COLO668 (cell line): ENCODE measurements at regions not wholly inside any gene's neighbourhood (a gene's known extent, or its start where the extent isn't known, plus 50 kb on each side); places are given as distances from the start of the nearest gene placed in this dataset.
"Not testable (repeated sequence)": the region's sequence is repeated elsewhere in the genome, so short reads cannot be mapped to it uniquely, and the experiment has no call there.

Experiments
- DNase-seq: peaks from one replicate; lab custom pipeline; 2025; ENCODE audit not compliant: unreplicated experiment; lab: John Stamatoyannopoulos, UW

DNA sequence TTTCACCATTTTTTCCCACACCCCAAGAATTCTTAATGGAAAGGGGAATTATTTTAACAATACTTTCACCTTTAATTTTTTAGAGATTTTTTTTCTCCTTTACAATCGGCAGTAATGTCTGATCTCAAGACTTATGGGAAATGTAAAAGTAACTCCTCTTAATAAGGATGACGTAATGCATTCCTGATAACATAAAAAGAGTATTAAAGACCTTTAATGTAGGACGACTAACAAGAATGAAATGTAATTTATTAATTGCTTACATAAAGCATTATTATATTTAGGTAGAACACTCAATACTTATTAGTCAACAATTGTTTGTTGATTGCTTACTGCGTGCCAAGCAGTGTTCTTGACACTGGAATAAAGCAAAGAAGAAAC, 416.8 kb upstream of the NAALADL2 start:
- DNase-seq, result no peak

- DNase-seq, result no peak
These were observed 414.7 kb upstream of the NAALADL2 start for GRCh38 chr3:174444391-174444790.

DNA sequence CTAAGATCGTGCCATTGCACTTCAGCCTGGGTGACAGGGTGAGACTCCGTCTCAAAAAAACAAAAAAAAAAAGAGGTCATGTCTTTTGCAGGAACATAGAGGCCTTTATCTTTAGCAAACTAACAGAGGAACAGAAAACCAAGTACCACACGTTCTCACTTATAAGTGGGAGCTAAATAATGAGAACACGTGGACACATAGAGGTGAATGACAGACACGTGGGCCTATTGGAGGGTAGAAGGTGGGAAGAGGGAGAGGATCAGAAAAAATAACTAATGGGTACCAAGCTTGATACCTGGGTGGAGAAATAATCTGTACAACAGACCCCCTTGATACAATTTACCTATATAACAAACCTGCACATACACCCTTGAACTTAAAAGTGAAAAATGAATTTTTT, 401.4 kb upstream of the NAALADL2 start:
- no peak for DNase-seq

DNA sequence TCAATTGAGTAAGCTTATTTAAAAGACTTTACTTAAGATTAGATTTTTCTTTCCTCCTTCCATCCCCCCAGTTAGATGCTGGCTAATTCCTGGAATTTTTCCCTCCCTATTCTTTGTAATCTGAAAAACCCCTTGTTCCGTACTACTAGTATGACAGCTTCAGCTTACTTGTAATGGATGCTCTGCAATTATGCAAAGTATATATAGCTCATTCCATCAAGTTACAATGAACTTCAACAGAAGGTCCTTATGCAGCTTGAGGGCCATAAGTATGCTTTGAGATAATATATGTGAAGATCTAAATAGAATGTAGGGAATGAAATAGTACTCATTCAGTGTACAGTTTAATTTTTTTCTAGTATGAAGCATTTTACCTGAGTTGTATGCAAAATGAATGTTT, 398.3 kb upstream of the NAALADL2 start:
- DNase-seq, result no peak

GRCh38 chr3:174462916-174463315, 396.2 kb upstream of the NAALADL2 start:
- no peak for DNase-seq

DNA sequence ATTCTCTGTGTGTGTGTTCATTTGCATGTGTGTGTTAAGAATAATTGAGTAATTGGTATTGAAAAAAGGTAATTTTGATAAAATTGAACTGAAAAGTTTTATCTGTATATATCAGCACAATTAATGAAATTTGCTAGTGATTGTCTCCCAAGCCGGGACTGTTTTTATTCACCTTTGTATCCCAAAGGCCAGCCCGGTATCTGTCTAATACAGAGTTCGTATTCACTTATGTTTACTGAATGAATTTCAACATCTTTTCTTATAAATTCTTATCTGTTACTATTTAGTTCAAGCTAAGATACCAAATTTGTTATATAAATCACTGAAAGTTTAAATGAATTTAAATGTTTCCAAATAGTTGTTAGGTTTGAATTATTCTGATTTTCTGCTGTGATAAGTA, 394.0 kb upstream of the NAALADL2 start:
- no peak for DNase-seq

- no peak for DNase-seq
These were observed 392.6 kb upstream of the NAALADL2 start for GRCh38 chr3:174466471-174467054.

DNA sequence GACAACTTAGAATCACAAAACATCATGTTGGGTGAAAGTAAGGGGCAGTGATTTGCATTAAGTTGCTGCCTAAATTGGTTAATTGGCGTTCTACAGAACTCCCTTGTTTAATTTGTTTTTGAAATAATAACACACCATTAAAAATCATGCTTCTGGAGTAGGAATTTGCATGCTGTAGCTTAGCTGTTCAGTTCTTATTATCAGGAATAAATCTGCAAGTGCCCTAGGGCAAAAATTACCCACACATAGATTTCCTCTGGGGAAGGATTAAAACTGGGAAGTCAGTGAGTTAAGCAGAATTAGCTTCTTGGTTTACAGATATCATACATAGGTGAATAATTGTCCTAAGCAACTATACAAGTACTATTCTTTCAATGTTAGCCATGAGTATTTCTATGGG, 381.6 kb upstream of the NAALADL2 start:
- no peak for DNase-seq

DNA sequence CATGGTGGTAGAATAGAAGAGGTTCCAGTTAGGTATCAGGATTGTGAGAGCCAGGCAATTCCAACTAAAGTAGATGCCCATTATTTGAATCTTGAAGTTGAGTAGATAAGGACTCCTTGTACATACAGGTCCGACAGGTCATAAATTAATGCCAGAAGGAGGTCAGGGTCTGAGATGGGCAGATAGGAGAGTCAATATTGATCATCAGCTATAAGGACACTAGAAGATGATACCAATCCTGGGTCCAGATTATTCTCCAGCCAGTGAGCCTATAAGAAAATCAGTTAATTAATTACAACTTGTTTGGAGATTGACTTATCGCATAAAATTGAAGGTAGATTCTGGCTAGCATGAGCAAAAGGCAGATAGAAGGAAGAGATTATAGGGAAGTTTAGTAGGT, 378.4 kb upstream of the NAALADL2 start:
- DNase-seq, result no peak

DNA sequence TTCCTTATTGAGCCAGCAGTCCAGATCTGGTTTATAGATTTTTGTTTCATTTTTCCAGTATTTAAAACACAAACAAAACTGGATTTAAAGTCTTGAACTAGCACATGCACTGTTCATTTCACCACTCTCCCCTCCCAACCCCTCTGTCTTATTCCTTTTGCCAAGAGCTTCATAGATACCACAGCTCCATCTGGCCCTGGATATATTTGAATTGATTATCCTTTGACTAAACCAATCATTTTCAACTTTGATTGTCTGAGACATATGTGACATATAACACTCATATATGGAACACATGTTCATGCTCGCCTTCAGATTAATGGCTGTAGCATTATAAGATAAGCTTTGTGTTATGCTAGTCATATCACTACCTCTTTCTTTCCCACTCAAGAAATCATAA, 376.6 kb upstream of the NAALADL2 start:
- DNase-seq, result no peak

GRCh38 chr3:174483254-174483653, 375.9 kb upstream of the NAALADL2 start:
- DNase-seq, result no peak

DNA sequence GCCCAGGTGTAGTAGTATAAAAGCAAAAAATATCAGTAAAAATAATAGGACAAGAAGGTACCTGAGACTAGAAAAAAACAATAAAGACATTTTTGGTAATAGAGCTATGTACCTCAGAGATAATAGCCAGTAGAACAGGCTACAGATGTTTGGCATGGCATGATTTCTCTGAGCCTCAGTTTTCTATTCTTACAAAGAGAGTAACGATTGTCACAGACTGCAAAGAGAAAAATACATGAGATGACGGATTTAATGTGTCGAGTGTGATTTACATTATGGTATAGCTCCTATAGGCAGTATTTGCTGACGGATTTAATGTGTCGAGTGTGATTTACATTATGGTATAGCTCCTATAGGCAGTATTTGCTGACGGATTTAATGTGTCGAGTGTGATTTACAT, 375.3 kb upstream of the NAALADL2 start:
- DNase-seq, result not testable (repeated sequence)

GRCh38 chr3:174488527-174488926, 370.6 kb upstream of the NAALADL2 start:
- no peak for DNase-seq

DNA sequence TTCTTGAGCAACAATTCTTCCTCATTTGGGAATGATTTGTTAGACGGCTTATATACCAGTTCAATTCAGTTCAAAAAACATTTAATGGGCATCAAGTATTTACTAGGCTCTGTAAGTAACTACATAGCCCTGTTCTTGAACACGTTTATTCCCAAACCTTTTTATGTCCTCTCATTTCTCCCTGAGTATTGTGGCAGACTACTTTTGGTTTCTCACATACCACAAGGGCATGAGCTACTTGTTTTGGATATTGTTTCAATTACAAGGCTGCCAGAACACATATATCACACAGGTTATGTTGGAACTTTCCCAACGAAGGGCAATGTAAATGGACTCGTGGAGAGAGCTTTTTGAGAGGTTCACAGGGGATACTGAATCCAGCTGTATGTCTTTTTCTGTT, 363.8 kb upstream of the NAALADL2 start:
- no peak for DNase-seq

- DNase-seq, result peak; percentile 1
These were observed 363.2 kb upstream of the NAALADL2 start for GRCh38 chr3:174495928-174496327.

GRCh38 chr3:174498638-174499037, 360.5 kb upstream of the NAALADL2 start:
- no peak for DNase-seq

- no peak for DNase-seq
These were observed 353.9 kb upstream of the NAALADL2 start for GRCh38 chr3:174505266-174505665.

DNA sequence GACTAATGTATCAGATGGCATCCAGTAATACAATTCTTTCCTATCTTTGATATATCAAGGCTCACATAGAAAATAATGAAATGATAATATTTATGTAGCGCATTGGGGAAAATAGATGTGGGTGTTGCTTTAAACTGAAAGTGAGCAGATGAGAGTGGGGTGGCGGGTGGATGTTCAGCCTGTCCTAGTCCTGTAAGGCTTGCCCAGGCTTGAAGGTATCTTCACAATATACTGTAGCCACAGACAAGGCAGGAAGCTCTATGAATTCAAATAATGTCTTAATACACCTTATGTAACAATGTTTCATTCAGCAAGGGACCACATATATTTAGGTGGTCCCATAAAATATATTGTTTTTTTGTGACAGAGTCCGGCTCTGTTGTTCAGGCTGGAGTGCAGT, 334.9 kb upstream of the NAALADL2 start:
- DNase-seq, result no peak

DNA sequence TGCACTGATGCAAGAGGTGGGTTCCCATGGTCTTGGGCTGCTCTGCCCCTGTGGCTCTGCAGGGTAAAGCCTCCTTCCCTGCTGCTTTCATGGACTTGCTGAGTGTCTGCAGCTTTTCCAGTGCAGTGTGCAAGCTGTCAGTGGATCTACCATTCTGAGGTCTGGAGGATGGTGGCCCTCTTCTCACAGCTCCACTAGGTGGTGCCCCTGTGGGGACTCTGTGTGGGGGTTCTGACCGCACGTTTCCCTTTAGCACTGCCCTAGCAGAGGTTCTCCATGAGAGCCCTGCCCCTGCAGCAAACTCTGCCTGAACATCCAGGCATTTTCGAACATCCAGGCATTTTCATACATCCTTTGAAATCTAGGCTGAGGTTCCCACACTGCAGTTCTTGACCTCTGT, 329.8 kb upstream of the NAALADL2 start:
- DNase-seq, result no peak

GRCh38 chr3:174531262-174531982, 327.7 kb upstream of the NAALADL2 start:
- DNase-seq, result no peak

GRCh38 chr3:174532216-174532615, 326.9 kb upstream of the NAALADL2 start:
- no peak for DNase-seq

DNA sequence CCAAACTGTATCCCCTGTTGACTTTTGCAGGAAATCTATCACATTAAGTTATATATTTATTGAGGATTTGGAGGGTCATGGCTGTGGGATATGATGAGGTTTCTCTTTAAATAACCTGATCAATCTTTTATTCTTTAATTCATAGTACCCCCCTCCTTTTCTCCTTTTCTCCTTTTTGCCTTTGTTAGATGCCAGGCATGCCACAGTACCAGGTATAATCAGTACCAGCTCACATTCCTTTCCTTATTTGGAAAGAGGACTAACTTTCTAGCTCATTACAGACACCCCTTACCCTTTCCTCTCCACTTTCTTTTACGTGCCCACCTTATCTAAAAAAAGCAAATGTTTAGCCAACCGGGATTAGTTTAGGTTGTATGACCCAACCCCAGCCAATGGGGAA, 326.4 kb upstream of the NAALADL2 start:
- no peak for DNase-seq

DNA sequence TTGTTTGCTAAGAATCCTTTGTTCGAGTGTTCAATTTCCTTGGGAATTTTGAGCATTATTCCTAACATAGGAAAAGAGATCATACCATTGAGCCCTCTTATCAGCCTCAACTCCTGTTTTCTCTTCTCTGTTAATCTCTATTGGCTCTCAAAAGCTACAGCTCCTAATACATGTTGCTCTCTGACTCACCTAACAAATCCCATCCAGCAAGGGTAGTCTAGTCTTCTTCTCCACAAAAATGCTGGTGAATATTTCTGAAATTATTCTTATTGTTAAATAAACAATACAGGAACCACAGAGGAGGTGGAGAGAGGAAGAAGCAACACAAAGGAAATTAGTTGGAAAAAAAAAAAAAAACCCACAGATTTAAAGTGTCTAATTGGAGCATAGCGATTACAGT, 325.8 kb upstream of the NAALADL2 start:
- DNase-seq, result no peak
